Ishikawa (cell line): ENCODE measurements at regions not wholly inside any gene's neighbourhood (a gene's known extent, or its start where the extent isn't known, plus 50 kb on each side); places are given as distances from the start of the nearest gene placed in this dataset.

ENCODE experiments used
- CEBPB ChIP-seq: IDR thresholded peaks from 2 replicates; pipeline ENCODE4 v1.6.1; 2012
- FOXM1 ChIP-seq: IDR thresholded peaks from 2 replicates; pipeline ENCODE4 v1.6.1; 2012; ENCODE audit warnings: low read depth, borderline replicate concordance
- REST ChIP-seq: IDR thresholded peaks from 2 replicates; pipeline ENCODE4 v1.6.1; 2012; ENCODE audit warnings: low read depth, mild to moderate bottlenecking
- TCF12 ChIP-seq: IDR thresholded peaks from 2 replicates; pipeline ENCODE4 v1.6.1; 2012; ENCODE audit warnings: low read depth
- YY1 ChIP-seq: IDR thresholded peaks from 2 replicates; pipeline ENCODE4 v1.6.1; 2012; ENCODE audit warnings: low read depth

- TF ChIP-seq FOXM1, result no peak
- TF ChIP-seq CEBPB, result no peak
- TF ChIP-seq TCF12, result no peak
- TF ChIP-seq YY1, result no peak
- TF ChIP-seq REST, result no peak
These were observed 523.6 kb upstream of the WWC1 start for GRCh38 chr5:167767795-167768194.
